K562 (cell line): ENCODE measurements at regions not wholly inside any gene's neighbourhood (a gene's known extent, or its start where the extent isn't known, plus 50 kb on each side); places are given as distances from the start of the nearest gene placed in this dataset.

Source experiments
- ATAC-seq: fragments of 200-7000 bp; cut with Tn5 transposase; 3 replicates; pipeline ENCODE4 v1.9.1; 2020; ENCODE audit warnings: moderate library complexity
- BruUV-seq: library from RNA; stranded (reverse); fragments of 400-500 nt; replicated peaks from 2 replicates; lab custom pipeline; 2021; lab: Mats Ljungman, UMichigan
- CTCF ChIA-PET: fragments of 300-600 bp; formaldehyde crosslinking; extraction: SDS; loops from one replicate; lab custom pipeline; 2021; ENCODE audit warnings: low intra/inter-chr PET ratio; lab: Yijun Ruan, JAX
- POLR2A ChIA-PET: fragments of 300-600, 350-650 bp; sonication (Branson Sonifier 250); formaldehyde crosslinking; extraction: SDS; loops from one replicate; lab custom pipeline; 2021; ENCODE audit warnings: antibody characterized with exemption, inconsistent platforms; lab: Yijun Ruan, JAX
- DNase-seq, 4 experiments: peaks; one replicate each; pipeline versions ENCODE4 v3.0.0 to v3.0.0-alpha.2; 2011 to 2018; ENCODE audit warnings: low spot score in 3 of 4, mixed read lengths in 3 of 4; ENCODE audit errors: extremely low read depth in 1 of 4
- FAIRE-seq: peaks from 2 replicates; lab custom pipeline; 2011; peaks lifted over from hg19 to GRCh38; lab: Jason Lieb, UNC
- H2AFZ ChIP-seq: 2 replicates; pipeline ENCODE4 v1.6.0; 2011; ENCODE audit warnings: low read depth, low read length, control low read depth, inconsistent platforms
- H3K27ac ChIP-seq: fragments of 200-600 bp; 3 replicates; pipeline ENCODE4 v1.8.0; 2011; ENCODE audit warnings: low read depth, mild to moderate bottlenecking, control low read depth, inconsistent platforms, low read length, moderate library complexity, mixed read lengths; ENCODE audit errors: extremely low read depth
- H3K27me3 ChIP-seq, 2 experiments: fragments of 300-600 bp in 1 of 2; 2 replicates in 1 of 2; 3 replicates in 1 of 2; pipeline versions ENCODE4 v1.6.0 to v1.8.0; 2011; ENCODE audit warnings: inconsistent platforms in 2 of 2, low read length in 2 of 2, mild to moderate bottlenecking in 1 of 2, mixed read lengths in 1 of 2, moderate library complexity in 1 of 2; ENCODE audit not compliant: control insufficient read depth in 2 of 2, insufficient read depth in 2 of 2
- H3K36me3 ChIP-seq: fragments of 300-600 bp; 3 replicates; pipeline ENCODE4 v1.8.0; 2011; ENCODE audit warnings: mild to moderate bottlenecking, low read length, inconsistent platforms; ENCODE audit not compliant: control insufficient read depth, insufficient read depth
- H3K4me1 ChIP-seq, 2 experiments: fragments of 200-600 bp in 1 of 2; replicated peaks in 1 of 2; 2 replicates in 1 of 2; 3 replicates in 1 of 2; pipeline versions ENCODE4 v1.5.1 to v1.8.0; 2011; ENCODE audit warnings: inconsistent platforms in 2 of 2, low read length in 2 of 2, mild to moderate bottlenecking in 1 of 2, mixed read lengths in 1 of 2, moderate library complexity in 1 of 2; ENCODE audit not compliant: control insufficient read depth in 2 of 2, insufficient read depth in 2 of 2
- H3K4me2 ChIP-seq: 2 replicates; pipeline ENCODE4 v1.6.1; 2011; ENCODE audit warnings: low read length, control low read depth, inconsistent platforms, mixed read lengths; ENCODE audit not compliant: insufficient read depth
- H3K4me3 ChIP-seq: fragments of 200-600 bp; sonication (generic), shearing (Covaris generic); 2 replicates; pipeline ENCODE4 v1.5.1; 2016; ENCODE audit warnings: control low read depth, inconsistent platforms
- H3K79me2 ChIP-seq: fragments of 200-600 bp; 3 replicates; pipeline ENCODE4 v1.8.0; 2011; ENCODE audit warnings: low read length, inconsistent platforms; ENCODE audit not compliant: control insufficient read depth, insufficient read depth
- H3K9ac ChIP-seq, 2 experiments: 2 replicates each; pipeline versions ENCODE4 v1.6.0 to v1.6.1; 2011; ENCODE audit warnings: low read depth in 2 of 2, low read length in 2 of 2, control low read depth in 1 of 2, inconsistent platforms in 1 of 2, mild to moderate bottlenecking in 1 of 2, mixed read lengths in 1 of 2; ENCODE audit not compliant: insufficient read depth in 1 of 2
- H3K9me1 ChIP-seq: one replicate; pipeline ENCODE4 v1.6.0; 2011; ENCODE audit warnings: inconsistent platforms, mild to moderate bottlenecking, low read length, moderate library complexity; ENCODE audit not compliant: control insufficient read depth, insufficient read depth
- H3K9me3 ChIP-seq: replicated peaks from 2 replicates; pipeline ENCODE4 v1.5.1; 2011; ENCODE audit warnings: low read depth, low read length, inconsistent platforms; ENCODE audit not compliant: control insufficient read depth, insufficient read depth
- H4K20me1 ChIP-seq: replicated peaks from 2 replicates; pipeline ENCODE4 v1.6.1; 2011; ENCODE audit warnings: low read length, inconsistent platforms, mixed read lengths; ENCODE audit not compliant: control insufficient read depth, insufficient read depth
- AFF1 ChIP-seq, 2 experiments: fragments of 450-650 bp; IDR thresholded peaks; 2 replicates each; pipeline ENCODE4 v1.6.1; 2018; ENCODE audit warnings: mild to moderate bottlenecking in 2 of 2, low read depth in 1 of 2; ENCODE audit not compliant: partially characterized antibody in 2 of 2
- BACH1 ChIP-seq: fragments of 200-800 bp; sonication (Bioruptor generic); IDR thresholded peaks from 2 replicates; pipeline ENCODE4 v1.6.1; 2016; ENCODE audit warnings: missing genetic modification characterization, missing compliant biosample characterization
- CEBPB ChIP-seq: fragments of 450-650 bp; IDR thresholded peaks from 2 replicates; pipeline ENCODE4 v1.6.1; 2016; ENCODE audit warnings: missing genetic modification characterization, missing compliant biosample characterization
- CHD2 ChIP-seq: IDR thresholded peaks from 2 replicates; pipeline ENCODE4 v1.6.1; 2011; ENCODE audit warnings: low read depth, low read length
- FOXA1 ChIP-seq: fragments of 450-650 bp; IDR thresholded peaks from 2 replicates; pipeline ENCODE4 v1.6.1; 2016; ENCODE audit warnings: mild to moderate bottlenecking, borderline replicate concordance
- FOXP4 ChIP-seq: sonication (generic); formaldehyde crosslinking; IDR thresholded peaks from 2 replicates; pipeline ENCODE4 v1.8.0; 2022; ENCODE audit warnings: mild to moderate bottlenecking, missing genetic modification reagents, borderline replicate concordance
- HIVEP1 ChIP-seq: fragments of 250-450 bp; sonication (Bioruptor Pico); IDR thresholded peaks from 2 replicates; pipeline ENCODE4 v1.4.0; 2020; ENCODE audit warnings: mild to moderate bottlenecking
- HLTF ChIP-seq: fragments of 450-650 bp; IDR thresholded peaks from 2 replicates; pipeline ENCODE4 v1.6.1; 2016
- MAFK ChIP-seq: IDR thresholded peaks from 2 replicates; pipeline ENCODE4 v1.6.1; 2011; ENCODE audit warnings: low read length, improper control_type of control experiment
- MCM5 ChIP-seq: fragments of 450-650 bp; IDR thresholded peaks from 2 replicates; pipeline ENCODE4 v1.6.1; 2016; ENCODE audit warnings: low read depth
- NFIC ChIP-seq: fragments of 450-650 bp; IDR thresholded peaks from 2 replicates; pipeline ENCODE4 v1.6.1; 2017; ENCODE audit warnings: mild to moderate bottlenecking, inconsistent platforms
- RBBP5 ChIP-seq: fragments of 200-600 bp; sonication (generic); IDR thresholded peaks from 2 replicates; pipeline ENCODE4 v1.6.1; 2012; ENCODE audit warnings: borderline replicate concordance, mild to moderate bottlenecking, low read length, control low read depth, inconsistent platforms; ENCODE audit not compliant: insufficient read depth, poor library complexity, severe bottlenecking
- RBM34 ChIP-seq: fragments of 200-400 bp; formaldehyde crosslinking; IDR thresholded peaks from 2 replicates; pipeline ENCODE4 v1.6.1; 2018; ENCODE audit warnings: low read length, borderline replicate concordance; ENCODE audit not compliant: insufficient read depth
- ZFX ChIP-seq: sonication (generic); formaldehyde crosslinking; IDR thresholded peaks from 2 replicates; pipeline ENCODE4 v1.8.0; 2022; ENCODE audit warnings: mild to moderate bottlenecking, missing genetic modification reagents, moderate library complexity
- ZNF134 ChIP-seq: fragments of 250-450 bp; sonication (Bioruptor Pico); conservative IDR thresholded peaks from 2 replicates; pipeline ENCODE4 v1.4.0; 2020
- ZNF583 ChIP-seq: fragments of 250-450 bp; sonication (Bioruptor Pico); IDR thresholded peaks from 2 replicates; pipeline ENCODE4 v1.4.0; 2020
- whole genome bisulfite sequencing: fragments of 100-300 bp; shearing (Covaris generic); methylation state at CpG from one replicate; pipeline ENCODE4 v1.1.6; 2016; ENCODE audit warnings: low coverage, mixed read lengths; ENCODE audit not compliant: insufficient coverage; ENCODE audit errors: missing lambda C conversion rate; 5-methylcytosine and 5-hydroxymethylcytosine counted together
- in situ Hi-C: fragments of 300-500 bp; cut with MboI; formaldehyde crosslinking; loops from 4 replicates; pipeline ENCODE4 v1.15.0; 2018; ENCODE audit warnings: inconsistent platforms, mixed read lengths
- intact Hi-C: fragments of 100-400 bp; cut with micrococcal nuclease; formaldehyde crosslinking; loops from 2 replicates; pipeline ENCODE4 v1.14.2; 2022
- TF ChIP-seq, protein P1 (sequence below): fragments of 250-450 bp; sonication (Bioruptor Pico); IDR thresholded peaks from 2 replicates; pipeline ENCODE4 v1.8.0; 2022; ENCODE audit warnings: inconsistent platforms, mild to moderate bottlenecking, moderate library complexity, borderline replicate concordance

DNA sequence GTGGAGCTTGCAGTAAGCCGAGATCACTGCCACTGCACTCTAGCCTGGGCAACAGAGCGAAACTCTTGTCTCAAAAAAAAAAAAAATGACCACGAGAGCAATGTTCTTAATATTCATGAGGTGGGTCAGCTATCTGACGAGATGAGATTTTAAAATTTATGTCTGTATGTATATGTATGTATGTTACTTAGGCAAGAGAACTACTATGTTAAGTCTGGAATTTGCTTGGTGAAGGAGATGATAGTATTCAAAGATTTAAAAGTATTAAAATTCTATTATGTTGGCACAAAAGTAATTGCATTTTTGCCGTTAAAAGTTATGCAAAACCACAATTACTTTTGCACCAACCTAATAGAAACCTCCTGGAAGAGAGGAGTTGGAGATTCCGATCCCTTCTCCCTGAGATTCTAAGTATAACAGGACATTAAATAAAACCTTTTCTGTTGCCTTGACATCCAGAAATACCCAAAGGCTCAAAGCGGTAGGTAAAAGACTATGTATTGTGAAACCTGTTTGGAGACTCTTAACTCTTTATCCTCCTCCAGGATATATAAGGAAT is 114.3 kb upstream of the TNS3 start:
- TF ChIP-seq ZNF583 (CRISPR knock-in tag), result no peak
- TF ChIP-seq RBBP5, result no peak
- no peak for TF ChIP-seq ZFX
- no peak for TF ChIP-seq HLTF
- no peak for TF ChIP-seq NFIC
- TF ChIP-seq BACH1 (tag), result no peak
- TF ChIP-seq FOXP4 (CRISPR knock-in tag), result no peak
- TF ChIP-seq HIVEP1 (CRISPR knock-in tag), result no peak
- no peak for TF ChIP-seq AFF1 (IDR thresholded peaks at IDR 0.05; ENCODE audit: low read depth in 1 of 2, partially characterized antibody in 2 of 2)
- TF ChIP-seq MAFK, result no peak
- no peak for TF ChIP-seq RBM34
- no peak for TF ChIP-seq CHD2
- TF ChIP-seq MCM5, result no peak
- no peak for TF ChIP-seq FOXA1
- no peak for TF ChIP-seq CEBPB (tag)
- no peak for TF ChIP-seq ZNF134
- TF ChIP-seq, protein P1, sequence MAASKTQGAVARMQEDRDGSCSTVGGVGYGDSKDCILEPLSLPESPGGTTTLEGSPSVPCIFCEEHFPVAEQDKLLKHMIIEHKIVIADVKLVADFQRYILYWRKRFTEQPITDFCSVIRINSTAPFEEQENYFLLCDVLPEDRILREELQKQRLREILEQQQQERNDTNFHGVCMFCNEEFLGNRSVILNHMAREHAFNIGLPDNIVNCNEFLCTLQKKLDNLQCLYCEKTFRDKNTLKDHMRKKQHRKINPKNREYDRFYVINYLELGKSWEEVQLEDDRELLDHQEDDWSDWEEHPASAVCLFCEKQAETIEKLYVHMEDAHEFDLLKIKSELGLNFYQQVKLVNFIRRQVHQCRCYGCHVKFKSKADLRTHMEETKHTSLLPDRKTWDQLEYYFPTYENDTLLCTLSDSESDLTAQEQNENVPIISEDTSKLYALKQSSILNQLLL, result no peak
- TF ChIP-seq, all 486 proteins: peak for 0
- ATAC-seq (no peak), DNase-seq (no peak), FAIRE-seq (no peak)
- Histone ChIP-seq H3K9me1 (no peaks in the 10 kb centered on the region), H4K20me1 (no peaks in the 10 kb centered on the region), H3K79me2 (no peaks in the 10 kb centered on the region), H2AFZ (no peak overlapping the region), H3K4me2 (no peak overlapping the region), H3K27ac (no peak overlapping the region), H3K27me3 (peaks cover 0 to 4% of the 10 kb centered on the region in 2 experiments; a peak in 3 of 5 replicates), H3K36me3 (no peaks in the 10 kb centered on the region), H3K4me1 (no peaks in the 10 kb centered on the region), H3K9ac (no peak overlapping the region), H3K9me3 (no peaks in the 10 kb centered on the region), H3K4me3 (no peak overlapping the region)
- ChIA-PET CTCF (no interaction called here), POLR2A (interaction anchor here (1.0 kb wide), 1 partner anchor 11 kb away, joined by 5 read pairs; no protein-coding TSS in a partner anchor)
- BruUV-seq, result no TSS peak
- in situ Hi-C loops, result no loop called here
- intact Hi-C loops, result no loop called here
- WGBS, result 10% methylated on average over 6 of the region's 7 CpGs
